Uterus (tissue), 2 donors: ENCODE measurements at regions not wholly inside any gene's neighbourhood (a gene's known extent, or its start where the extent isn't known, plus 50 kb on each side); places are given as distances from the start of the nearest gene placed in this dataset.

ENCODE experiments used
- POLR2A ChIP-seq, 2 donors: fragments of 450-650 bp; IDR thresholded peaks; one replicate each; pipeline ENCODE4 v1.6.1; 2016; ENCODE audit warnings: antibody characterized with exemption in 2 of 2, mild to moderate bottlenecking in 1 of 2, moderate library complexity in 1 of 2
- TF ChIP-seq, protein P1 (sequence below), 4 experiments: fragments of 200-600 bp in 2 of 4; fragments of 450-650 bp in 2 of 4; sonication (generic) in 2 of 4; IDR thresholded peaks; one replicate each; pipeline ENCODE4 v1.5.1; 2016 to 2019; ENCODE audit warnings: antibody characterized with exemption in 4 of 4, mild to moderate bottlenecking in 2 of 4, moderate library complexity in 1 of 4

DNA sequence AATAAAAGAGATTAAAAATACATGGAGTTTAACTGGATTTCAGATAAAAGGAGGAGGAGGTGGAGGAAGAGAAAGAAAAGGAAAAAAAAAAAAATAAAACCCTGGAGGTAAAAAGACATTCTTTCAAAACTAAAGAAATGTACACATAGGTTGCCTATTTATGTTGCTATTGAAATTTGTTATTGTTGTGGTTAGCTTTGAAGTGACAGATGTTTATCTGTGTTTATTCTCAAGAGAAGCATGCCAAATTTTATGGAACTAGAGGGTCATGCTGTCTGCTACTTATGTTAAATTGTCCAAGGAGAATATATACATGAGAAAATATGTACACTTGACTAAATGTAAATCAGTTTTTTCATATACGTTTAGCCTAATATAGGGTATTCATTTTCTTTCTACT lies 653.2 kb downstream of the DCDC2C start:
- TF ChIP-seq, protein P1, sequence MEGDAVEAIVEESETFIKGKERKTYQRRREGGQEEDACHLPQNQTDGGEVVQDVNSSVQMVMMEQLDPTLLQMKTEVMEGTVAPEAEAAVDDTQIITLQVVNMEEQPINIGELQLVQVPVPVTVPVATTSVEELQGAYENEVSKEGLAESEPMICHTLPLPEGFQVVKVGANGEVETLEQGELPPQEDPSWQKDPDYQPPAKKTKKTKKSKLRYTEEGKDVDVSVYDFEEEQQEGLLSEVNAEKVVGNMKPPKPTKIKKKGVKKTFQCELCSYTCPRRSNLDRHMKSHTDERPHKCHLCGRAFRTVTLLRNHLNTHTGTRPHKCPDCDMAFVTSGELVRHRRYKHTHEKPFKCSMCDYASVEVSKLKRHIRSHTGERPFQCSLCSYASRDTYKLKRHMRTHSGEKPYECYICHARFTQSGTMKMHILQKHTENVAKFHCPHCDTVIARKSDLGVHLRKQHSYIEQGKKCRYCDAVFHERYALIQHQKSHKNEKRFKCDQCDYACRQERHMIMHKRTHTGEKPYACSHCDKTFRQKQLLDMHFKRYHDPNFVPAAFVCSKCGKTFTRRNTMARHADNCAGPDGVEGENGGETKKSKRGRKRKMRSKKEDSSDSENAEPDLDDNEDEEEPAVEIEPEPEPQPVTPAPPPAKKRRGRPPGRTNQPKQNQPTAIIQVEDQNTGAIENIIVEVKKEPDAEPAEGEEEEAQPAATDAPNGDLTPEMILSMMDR (IDR thresholded peaks at IDR 0.05), result no peak
- no peak for TF ChIP-seq POLR2A (IDR thresholded peaks at IDR 0.05)
